Activated CD8-positive, alpha-beta memory T cell treated with anti-CD3 and anti-CD28 coated beads, Interleukin-2, amount 10 ng/mL, durations not matched to agents 7 days and 5 days (primary cell): ENCODE measurements at regions not wholly inside any gene's neighbourhood (a gene's known extent, or its start where the extent isn't known, plus 50 kb on each side); places are given as distances from the start of the nearest gene placed in this dataset.
"Not testable (repeated sequence)": the region's sequence is repeated elsewhere in the genome, so short reads cannot be mapped to it uniquely, and the experiment has no call there.

Experiments
- ATAC-seq: fragments of 150-1000 bp; cut with Tn5 transposase; one replicate; pipeline ENCODE4 v1.10.0; 2021; ENCODE audit warnings: moderate library complexity
- CTCF ChIA-PET: fragments of 350-600 bp; sonication (Branson Sonifier 250); formaldehyde crosslinking; loops from one replicate; lab custom pipeline; 2021; ENCODE audit warnings: antibody characterized with exemption; lab: Charles Lee
- DNase-seq: peaks from one replicate; pipeline ENCODE4 v3.0.0-alpha.2; 2020
- H3K27ac Mint-ChIP-seq: one replicate; pipeline ENCODE4 v1.8.0; 2021; ENCODE audit warnings: mild to moderate bottlenecking, mixed read lengths
- H3K27me3 Mint-ChIP-seq: one replicate; pipeline ENCODE4 v1.8.0; 2021; ENCODE audit warnings: mixed read lengths
- H3K36me3 Mint-ChIP-seq: one replicate; pipeline ENCODE4 v1.8.0; 2021; ENCODE audit warnings: mild to moderate bottlenecking, mixed read lengths
- H3K4me1 Mint-ChIP-seq: one replicate; pipeline ENCODE4 v1.8.0; 2021; ENCODE audit warnings: mixed read lengths
- H3K4me3 Mint-ChIP-seq: one replicate; pipeline ENCODE4 v1.8.0; 2021; ENCODE audit warnings: mild to moderate bottlenecking, moderate library complexity, mixed read lengths
- H3K9me3 Mint-ChIP-seq: one replicate; pipeline ENCODE4 v1.8.0; 2022; ENCODE audit warnings: low read depth, mixed read lengths

DNA sequence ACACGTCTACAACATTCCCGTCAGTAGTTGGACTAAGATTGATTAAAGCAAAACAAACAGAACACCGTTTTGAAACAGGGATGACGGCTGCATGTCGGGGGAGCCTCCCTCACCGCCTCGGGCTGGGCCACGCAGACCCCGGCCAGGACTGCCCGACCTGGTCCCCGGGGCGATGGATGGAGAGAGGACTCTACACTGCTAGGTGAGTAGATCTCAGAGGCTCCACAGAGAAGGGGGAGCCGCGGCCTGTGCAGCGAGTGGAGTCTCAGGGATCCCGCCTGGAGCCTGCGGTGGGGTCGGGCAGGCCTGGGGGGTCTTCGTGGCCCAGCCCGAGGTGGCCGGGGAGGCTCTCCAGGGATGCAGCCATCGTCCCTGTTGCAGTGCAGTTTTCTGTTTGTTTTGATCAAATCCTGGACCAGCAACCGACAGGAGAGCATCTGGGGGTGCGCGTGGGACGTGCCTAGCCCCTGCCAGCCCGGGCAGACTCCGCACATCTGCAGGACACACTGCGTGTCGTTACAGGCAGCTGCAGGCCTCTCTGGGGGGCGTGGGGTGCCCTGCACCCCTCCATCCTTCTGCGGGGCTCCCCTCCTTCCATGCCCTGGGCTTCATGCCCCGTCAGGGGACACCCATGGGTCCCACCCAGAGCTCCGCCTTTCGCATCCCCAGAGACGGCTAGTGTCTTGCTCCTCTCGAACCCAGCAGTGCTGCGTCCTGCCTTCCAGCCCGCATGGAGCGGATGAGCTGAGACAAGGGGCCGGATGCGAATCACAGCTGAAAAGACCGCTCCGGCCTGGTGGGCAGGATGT, 143.6 kb downstream of the RTP5 start:
- H3K4me1 Mint-ChIP-seq = peaks cover 20% of the 10 kb centered on the region
- ATAC-seq (no peak), DNase-seq (no peak)
- no peak overlapping the region for H3K27ac Mint-ChIP-seq
- H3K36me3 Mint-ChIP-seq = no peaks in the 10 kb centered on the region
- no peaks in the 10 kb centered on the region for H3K9me3 Mint-ChIP-seq
- H3K27me3 Mint-ChIP-seq = peaks cover 15% of the 10 kb centered on the region
- CTCF ChIA-PET = no interaction called here
- H3K4me3 Mint-ChIP-seq = no peak overlapping the region

DNA sequence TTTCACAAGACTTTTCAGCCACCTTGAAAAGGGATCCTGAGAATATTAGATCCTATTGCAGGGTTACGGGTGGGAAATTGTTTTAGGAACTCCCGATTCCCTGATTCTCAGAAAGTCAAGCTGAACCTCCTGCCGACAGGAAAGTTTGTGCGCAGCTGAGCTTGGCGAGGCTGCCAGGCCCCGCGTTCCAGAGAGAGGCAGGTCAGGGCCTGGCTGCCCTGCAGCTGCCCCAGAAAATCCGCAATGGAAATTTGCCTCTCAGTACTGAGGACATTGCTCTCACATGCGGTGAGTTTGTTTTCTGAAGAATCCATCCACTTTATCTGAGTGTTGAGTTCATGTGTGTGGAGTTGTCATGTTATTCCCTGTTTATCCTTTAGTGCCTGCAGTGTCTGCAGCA, 144.2 kb downstream of the RTP5 start:
- no peak for DNase-seq
- CTCF ChIA-PET = no interaction called here
- no peak for ATAC-seq
- no peaks in the 10 kb centered on the region for H3K36me3 Mint-ChIP-seq
- H3K27ac Mint-ChIP-seq = no peak overlapping the region
- H3K27me3 Mint-ChIP-seq = peaks cover 15% of the 10 kb centered on the region
- peaks cover 20% of the 10 kb centered on the region for H3K4me1 Mint-ChIP-seq
- H3K4me3 Mint-ChIP-seq = no peak overlapping the region
- H3K9me3 Mint-ChIP-seq = no peaks in the 10 kb centered on the region

DNA sequence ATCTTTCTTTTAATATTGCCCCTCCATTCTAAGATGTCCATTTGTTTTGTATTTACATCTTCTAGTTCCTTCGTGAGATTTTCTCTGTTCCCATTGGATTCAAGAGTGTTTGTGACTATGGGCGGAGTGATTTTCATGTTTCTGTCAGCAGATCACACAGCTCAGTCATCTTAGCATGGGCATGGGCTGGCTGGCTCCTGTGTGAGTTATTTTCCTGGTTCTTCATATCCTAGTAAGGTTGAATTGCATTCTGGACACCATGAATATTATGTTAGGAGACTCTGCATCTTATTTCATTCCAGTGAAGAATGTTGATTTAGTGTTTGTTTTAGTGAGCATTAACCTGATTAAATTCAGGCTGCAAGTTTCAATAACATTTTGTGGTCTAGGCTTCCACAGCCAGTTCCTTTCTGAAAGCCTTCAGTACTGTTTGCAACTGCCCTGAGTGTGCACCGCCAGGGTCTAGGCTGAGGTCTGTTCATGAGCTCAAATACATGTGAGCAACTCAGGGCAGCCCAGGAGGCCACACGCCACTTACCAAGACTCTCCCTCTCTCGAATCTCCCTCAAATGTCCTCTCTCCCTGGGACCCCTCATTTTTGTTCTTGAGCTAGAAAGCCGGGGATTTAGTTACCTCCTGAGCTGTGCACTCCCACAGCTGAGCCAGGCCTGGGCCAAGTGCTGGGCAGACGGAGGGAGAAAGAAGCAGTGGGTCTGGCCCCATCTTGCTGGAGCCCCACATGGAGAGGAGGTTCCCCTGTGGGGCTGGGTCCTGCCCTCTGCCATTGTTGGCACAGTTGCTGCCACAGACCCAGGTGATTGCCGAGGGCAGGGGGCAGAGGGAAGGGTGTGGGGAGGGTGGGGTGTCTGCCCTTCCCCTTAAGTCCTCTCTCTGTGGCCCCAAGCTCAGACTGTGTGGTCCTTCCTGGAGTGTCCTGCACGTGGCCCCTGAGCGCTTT, 145.9 kb downstream of the RTP5 start:
- ATAC-seq (peak; percentile 57), DNase-seq (no peak)
- Mint-ChIP-seq H3K4me1 (peaks cover 20% of the 10 kb centered on the region), H3K36me3 (no peaks in the 10 kb centered on the region), H3K27ac (no peak overlapping the region), H3K27me3 (peaks cover 19% of the 10 kb centered on the region), H3K4me3 (no peak overlapping the region), H3K9me3 (no peaks in the 10 kb centered on the region)
- CTCF ChIA-PET = interaction anchor here (0.8 kb wide), 1 partner anchor 16 kb away, joined by 3 read pairs; no protein-coding TSS in a partner anchor

DNA sequence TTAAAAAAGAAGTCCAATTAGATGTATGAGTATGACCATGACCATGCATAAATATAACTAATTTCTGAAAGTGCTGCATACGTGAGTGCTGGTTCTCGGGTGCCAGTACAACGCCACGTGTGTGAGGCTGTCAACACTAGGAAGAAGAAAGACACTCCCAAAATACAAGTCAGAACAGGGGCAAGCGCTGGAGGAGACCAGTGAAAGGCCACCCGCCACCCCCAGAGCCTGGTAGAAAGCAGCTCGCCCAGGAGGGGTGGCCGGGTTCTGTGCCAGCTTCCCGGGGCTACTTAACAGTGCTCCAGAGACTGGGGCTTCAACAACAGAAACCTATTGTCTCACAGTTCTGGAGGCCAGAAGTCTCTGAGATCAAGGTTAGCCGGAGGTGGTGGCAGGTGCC, 147.6 kb downstream of the RTP5 start:
- ATAC-seq (no peak), DNase-seq (no peak)
- Mint-ChIP-seq H3K9me3 (no peaks in the 10 kb centered on the region), H3K4me3 (no peak overlapping the region), H3K36me3 (no peaks in the 10 kb centered on the region), H3K4me1 (peaks cover 15% of the 10 kb centered on the region), H3K27me3 (peaks cover 29% of the 10 kb centered on the region), H3K27ac (no peak overlapping the region)
- CTCF ChIA-PET = no interaction called here

DNA sequence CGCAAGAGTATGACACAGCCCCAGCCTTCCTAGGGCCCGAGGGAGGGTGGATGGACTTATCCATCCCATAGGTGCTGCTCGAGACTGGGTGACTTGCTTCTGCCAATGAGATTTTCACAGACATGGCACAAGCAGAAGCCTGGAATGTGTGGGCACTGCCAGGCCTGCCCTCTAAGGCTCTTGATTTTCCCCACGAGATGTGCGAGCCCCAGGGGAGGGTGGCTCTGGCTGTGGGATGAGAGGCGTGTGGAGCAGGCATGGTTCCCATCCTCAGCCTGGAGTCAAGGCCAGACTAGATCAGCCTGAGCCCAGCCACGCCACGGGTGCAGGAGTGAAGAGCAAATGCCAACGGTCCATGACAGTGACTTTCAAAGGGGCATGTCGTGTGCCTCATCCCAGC, 148.9 kb downstream of the RTP5 start:
- not testable (repeated sequence) for H3K9me3 Mint-ChIP-seq, H3K27ac Mint-ChIP-seq, DNase-seq, H3K4me3 Mint-ChIP-seq, H3K36me3 Mint-ChIP-seq, ATAC-seq
- Mint-ChIP-seq H3K4me1 (peaks cover 15% of the 10 kb centered on the region), H3K27me3 (peaks cover 42% of the 10 kb centered on the region)
- CTCF ChIA-PET = interaction anchor here (0.7 kb wide), 1 partner anchor 1104 kb away, joined by 5 read pairs; no protein-coding TSS in a partner anchor

DNA sequence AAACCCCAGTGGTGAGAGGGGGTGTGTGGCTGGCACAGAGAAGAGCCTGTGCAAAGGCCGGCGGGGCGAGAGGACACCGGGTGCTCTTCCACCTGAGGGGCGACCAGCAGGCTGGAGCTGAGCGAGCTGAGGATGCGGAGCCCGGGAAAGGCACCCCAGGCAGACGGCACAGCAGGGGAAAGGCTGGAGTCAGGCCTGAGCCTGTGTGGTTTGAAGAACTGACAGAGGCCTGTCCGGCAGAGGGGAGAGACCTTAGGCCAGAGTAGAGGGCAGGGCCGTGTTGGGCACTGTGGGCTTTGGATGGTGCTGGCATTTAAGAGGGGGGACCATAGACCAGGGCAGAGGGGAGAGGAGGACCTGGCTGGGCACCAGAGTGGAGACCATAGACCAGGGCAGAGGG, 149.8 kb downstream of the RTP5 start:
- H3K9me3 Mint-ChIP-seq = no peaks in the 10 kb centered on the region
- H3K36me3 Mint-ChIP-seq = no peaks in the 10 kb centered on the region
- H3K4me3 Mint-ChIP-seq = no peak overlapping the region
- CTCF ChIA-PET = interaction anchor here (0.7 kb wide), 1 partner anchor 1105 kb away, joined by 5 read pairs; no protein-coding TSS in a partner anchor
- ATAC-seq (no peak), DNase-seq (no peak)
- peaks cover 41% of the 10 kb centered on the region for H3K27me3 Mint-ChIP-seq
- peaks cover 15% of the 10 kb centered on the region for H3K4me1 Mint-ChIP-seq
- H3K27ac Mint-ChIP-seq = no peak overlapping the region

DNA sequence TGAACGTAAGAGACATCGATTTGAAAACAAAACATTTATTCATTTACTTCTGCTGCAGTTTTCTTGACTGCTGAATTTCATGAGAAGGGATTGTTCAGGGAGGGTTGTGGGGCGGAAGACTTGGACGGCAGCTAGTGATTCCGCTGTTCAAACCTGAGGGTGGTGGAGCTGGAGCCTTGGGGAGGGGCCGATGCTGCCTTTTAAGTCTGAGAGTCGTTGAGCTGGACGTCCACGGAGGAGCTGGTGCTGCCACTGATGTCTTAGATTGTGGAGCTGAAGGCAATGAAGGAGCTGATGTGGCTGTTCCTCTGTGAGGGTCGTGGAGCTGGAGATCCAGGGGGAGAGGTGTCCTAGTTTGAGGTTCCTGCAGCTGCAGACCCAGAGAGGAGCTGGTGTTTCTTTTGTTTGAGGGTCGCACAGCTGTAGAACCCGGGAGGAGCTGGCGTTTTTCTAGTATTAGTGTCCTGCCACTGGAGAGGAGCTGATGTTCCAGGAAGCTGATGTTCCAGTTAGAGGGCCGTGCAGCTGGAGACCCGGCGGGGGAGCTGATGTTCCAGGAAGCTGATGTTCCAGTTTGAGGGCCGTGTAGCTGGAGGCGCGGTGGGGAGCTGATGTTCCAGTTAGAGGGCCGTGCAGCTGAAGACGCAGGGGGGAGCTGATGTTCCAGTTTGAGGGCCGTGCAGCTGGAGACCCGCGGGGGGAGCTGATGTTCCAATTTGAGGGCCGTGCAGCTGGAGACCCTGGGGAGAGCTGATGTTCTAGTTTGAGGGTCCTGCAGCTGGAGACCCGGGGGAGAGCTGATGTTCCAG, 150.9 kb downstream of the RTP5 start:
- CTCF ChIA-PET = interaction anchor here (1.2 kb wide), 1 partner anchor 70 kb away, joined by 4 read pairs; no protein-coding TSS in a partner anchor
- H3K36me3 Mint-ChIP-seq = no peaks in the 10 kb centered on the region
- ATAC-seq (no peak), DNase-seq (no peak)
- H3K9me3 Mint-ChIP-seq = no peaks in the 10 kb centered on the region
- peaks cover 44% of the 10 kb centered on the region for H3K27me3 Mint-ChIP-seq
- no peak overlapping the region for H3K27ac Mint-ChIP-seq
- no peak overlapping the region for H3K4me3 Mint-ChIP-seq
- H3K4me1 Mint-ChIP-seq = peaks cover 8% of the 10 kb centered on the region

DNA sequence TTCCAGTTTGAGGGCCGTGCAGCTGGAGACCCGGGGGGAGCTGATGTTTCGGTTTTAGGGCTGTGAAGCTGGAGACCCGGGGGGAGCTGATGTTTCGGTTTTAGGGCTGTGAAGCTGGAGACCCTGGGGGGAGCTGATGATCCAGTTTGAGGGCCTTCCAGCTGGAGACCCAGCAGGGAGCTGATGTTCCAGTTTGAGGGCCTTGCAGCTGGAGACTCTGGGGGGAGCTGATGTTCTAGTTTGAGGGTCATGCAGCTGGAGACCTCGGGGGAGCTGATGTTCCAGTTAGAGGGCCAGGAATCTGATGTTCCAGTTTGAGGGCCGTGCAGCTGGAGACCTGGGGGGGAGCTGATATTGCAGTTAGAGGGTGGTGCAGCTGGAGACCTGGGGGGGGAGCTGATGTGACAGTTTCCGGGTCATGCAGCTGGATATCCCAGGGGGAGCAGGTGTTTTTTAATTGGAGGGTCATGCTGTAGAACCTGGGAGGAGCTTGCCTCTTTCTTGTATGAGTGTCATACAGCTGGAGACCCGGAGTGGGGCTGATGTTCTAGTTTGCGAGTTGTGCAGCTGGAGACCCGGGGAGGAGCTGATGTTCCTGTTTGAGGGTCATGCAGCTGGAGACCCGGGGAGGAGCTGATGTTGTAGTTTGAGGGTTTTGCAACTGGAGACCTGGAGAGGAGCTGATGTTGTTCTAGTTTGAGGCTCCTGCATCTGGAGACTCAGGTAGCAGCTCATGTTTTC, 153.2 kb downstream of the RTP5 start:
- Mint-ChIP-seq H3K4me1 (no peaks in the 10 kb centered on the region), H3K36me3 (no peaks in the 10 kb centered on the region), H3K4me3 (no peak overlapping the region), H3K9me3 (no peaks in the 10 kb centered on the region), H3K27ac (no peak overlapping the region), H3K27me3 (peaks cover 45% of the 10 kb centered on the region)
- CTCF ChIA-PET = interaction anchor here (0.9 to 1.0 kb wide), 3 partner anchors 8 to 72 kb away, joined by 3 to 4 read pairs (median 3); no protein-coding TSS in a partner anchor
- ATAC-seq (no peak), DNase-seq (no peak)

DNA sequence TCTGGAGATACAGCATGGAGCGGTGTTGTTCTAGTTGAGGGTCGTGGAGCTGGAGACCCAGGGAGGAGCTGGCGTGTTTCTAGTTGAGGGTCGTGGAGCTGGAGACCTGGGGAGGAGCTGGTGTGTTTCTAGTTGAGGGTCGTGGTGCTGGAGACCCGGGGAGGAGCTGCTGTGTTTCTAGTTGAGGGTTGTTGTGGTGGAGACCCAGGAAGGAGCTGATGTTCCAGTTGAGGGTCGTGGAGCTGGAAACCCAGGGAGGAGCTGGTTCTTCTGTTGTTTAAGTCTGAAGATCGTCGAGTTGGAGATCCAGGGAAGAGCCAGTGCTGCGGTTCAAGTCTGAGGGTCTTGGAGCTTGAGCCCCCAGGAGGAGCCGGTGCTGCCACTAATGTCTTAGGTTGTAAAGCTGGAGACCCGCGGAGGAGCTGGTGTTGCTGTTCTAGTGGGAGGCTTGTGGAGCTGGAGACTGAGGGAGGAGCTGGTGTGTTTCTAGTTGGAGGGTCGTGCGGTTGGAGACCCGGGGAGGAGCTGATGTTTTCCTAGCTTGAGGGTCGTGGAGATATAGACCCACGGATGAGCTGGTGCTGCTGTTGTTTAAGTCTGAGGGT, 155.3 kb downstream of the RTP5 start:
- peaks cover 60% of the 10 kb centered on the region for H3K27me3 Mint-ChIP-seq
- CTCF ChIA-PET = interaction anchor here (1.8 kb wide), 1 partner anchor 74 kb away, joined by 5 read pairs; no protein-coding TSS in a partner anchor
- ATAC-seq (no peak), DNase-seq (no peak)
- no peaks in the 10 kb centered on the region for H3K36me3 Mint-ChIP-seq
- no peak overlapping the region for H3K27ac Mint-ChIP-seq
- H3K9me3 Mint-ChIP-seq = no peaks in the 10 kb centered on the region
- no peaks in the 10 kb centered on the region for H3K4me1 Mint-ChIP-seq
- no peak overlapping the region for H3K4me3 Mint-ChIP-seq

DNA sequence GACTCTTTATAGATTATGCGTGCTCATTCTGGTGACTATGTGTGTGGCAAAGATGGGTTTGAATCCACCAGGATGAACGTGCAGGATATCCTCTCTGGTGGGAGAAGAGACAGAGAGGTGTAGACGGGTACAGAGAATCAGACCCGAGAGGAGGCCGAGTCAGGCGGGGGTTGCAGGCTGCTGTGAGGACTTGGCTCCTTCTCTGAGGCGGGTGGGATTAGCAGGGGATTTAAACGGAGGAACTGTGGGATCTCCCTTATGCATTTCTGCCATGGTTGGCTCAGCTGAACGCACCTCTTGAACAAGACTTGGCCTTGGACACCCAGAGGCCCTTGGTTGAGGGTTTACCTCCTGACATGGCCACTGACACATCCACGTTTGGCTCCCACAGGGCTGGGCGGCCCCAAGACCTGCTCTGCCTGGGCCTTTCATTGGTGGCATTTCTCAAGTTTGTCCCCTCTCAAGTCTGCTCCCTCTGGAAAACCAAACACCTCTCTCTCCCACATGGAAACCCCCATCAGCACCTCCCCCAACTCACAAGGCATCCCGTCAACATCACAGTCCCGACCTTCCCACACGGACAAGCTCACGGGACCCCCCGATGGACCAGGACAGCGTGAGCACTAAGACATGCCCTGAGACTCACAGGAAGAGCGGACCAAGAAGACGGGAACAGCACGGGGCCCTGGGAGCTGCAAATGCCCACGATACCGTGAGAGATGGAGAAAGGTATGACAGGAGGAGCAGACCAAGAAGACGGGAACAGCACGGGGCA, 158.3 kb downstream of the RTP5 start:
- DNase-seq (no peak), ATAC-seq (no peak)
- peaks cover 17% of the 10 kb centered on the region for H3K4me1 Mint-ChIP-seq
- CTCF ChIA-PET = no interaction called here
- H3K4me3 Mint-ChIP-seq = no peak overlapping the region
- H3K27ac Mint-ChIP-seq = no peak overlapping the region
- peaks cover 67% of the 10 kb centered on the region for H3K27me3 Mint-ChIP-seq
- no peaks in the 10 kb centered on the region for H3K36me3 Mint-ChIP-seq
- H3K9me3 Mint-ChIP-seq = no peaks in the 10 kb centered on the region

DNA sequence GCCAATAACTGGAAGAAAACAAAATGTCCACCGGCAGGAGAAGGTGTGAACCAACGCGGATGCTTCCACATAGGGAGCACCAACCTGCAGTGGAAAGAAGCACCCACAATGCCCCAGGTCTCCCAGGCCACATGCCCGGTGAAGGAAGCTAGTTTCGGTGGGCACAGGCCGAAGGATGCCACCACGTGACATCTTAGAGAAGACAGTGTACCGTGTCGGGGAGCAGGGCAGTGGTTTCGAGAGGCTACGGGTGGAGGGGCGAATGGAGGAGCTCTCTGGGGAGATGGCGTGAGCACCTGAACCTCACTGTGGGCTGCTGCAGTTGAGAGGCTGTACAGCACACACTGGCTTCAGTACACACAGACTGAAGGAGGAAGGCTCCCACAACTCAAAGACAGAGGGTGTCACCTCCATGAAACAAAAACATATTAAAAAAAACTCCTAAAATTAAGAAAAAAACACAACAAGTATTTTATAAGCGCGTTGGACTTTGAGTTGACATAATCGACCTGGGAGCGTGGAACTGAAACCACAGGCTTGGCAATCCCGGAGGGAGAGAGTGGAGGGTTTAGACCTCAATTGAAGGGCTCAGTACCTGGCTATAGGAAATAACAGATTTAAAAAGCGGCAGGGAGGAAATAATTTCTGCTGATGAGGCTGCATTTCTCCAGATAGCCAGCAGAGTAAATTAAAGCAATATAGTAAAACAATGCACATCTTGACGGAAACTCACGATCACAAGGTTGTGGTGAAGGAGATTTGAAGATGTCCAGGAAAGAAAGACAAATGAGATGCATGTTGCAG, 160.1 kb downstream of the RTP5 start:
- ATAC-seq (no peak), DNase-seq (no peak)
- Mint-ChIP-seq H3K4me1 (peaks cover 17% of the 10 kb centered on the region), H3K9me3 (no peaks in the 10 kb centered on the region), H3K27ac (no peak overlapping the region), H3K36me3 (no peaks in the 10 kb centered on the region), H3K4me3 (no peak overlapping the region), H3K27me3 (peaks cover 68% of the 10 kb centered on the region)
- CTCF ChIA-PET = no interaction called here
